Keratinocyte (primary cell): ENCODE measurements at regions not wholly inside any gene's neighbourhood (a gene's known extent, or its start where the extent isn't known, plus 50 kb on each side); places are given as distances from the start of the nearest gene placed in this dataset.

ENCODE experiments used
- DNase-seq: peaks from one replicate; pipeline ENCODE4 v3.0.0-alpha.2; 2011; ENCODE audit warnings: low read depth, missing footprints, low spot score
- FAIRE-seq: peaks from 2 replicates; lab custom pipeline; 2011; peaks lifted over from hg19 to GRCh38; lab: Jason Lieb, UNC
- H2AFZ ChIP-seq: 2 replicates; pipeline ENCODE4 v1.6.0; 2012; ENCODE audit warnings: low read length, control low read depth, inconsistent platforms; ENCODE audit not compliant: control insufficient read depth
- H3K27ac ChIP-seq: 2 replicates; pipeline ENCODE4 v1.5.1; 2011; ENCODE audit warnings: low read length; ENCODE audit not compliant: control insufficient read depth, insufficient read depth
- H3K27me3 ChIP-seq: 3 replicates; pipeline ENCODE4 v1.6.0; 2011; ENCODE audit warnings: low read length; ENCODE audit not compliant: control insufficient read depth, insufficient read depth; ENCODE audit errors: extremely low read depth
- H3K36me3 ChIP-seq, 2 experiments: 2 replicates in 1 of 2; 3 replicates in 1 of 2; pipeline ENCODE4 v1.5.1; 2011; ENCODE audit warnings: low read length in 2 of 2, mild to moderate bottlenecking in 1 of 2; ENCODE audit not compliant: control insufficient read depth in 2 of 2, insufficient read depth in 2 of 2; ENCODE audit errors: extremely low read depth in 1 of 2
- H3K4me1 ChIP-seq: 3 replicates; pipeline ENCODE4 v1.5.1; 2011; ENCODE audit warnings: low read length; ENCODE audit not compliant: control insufficient read depth, insufficient read depth; ENCODE audit errors: extremely low read depth
- H3K4me2 ChIP-seq: 3 replicates; pipeline ENCODE4 v1.6.0; 2011; ENCODE audit warnings: low read depth, low read length; ENCODE audit not compliant: control insufficient read depth, insufficient read depth; ENCODE audit errors: extremely low read depth
- H3K4me3 ChIP-seq, 3 experiments: fragments of 200-600 bp in 1 of 3; sonication (generic) in 1 of 3; 2 replicates in 2 of 3; 3 replicates in 1 of 3; pipeline ENCODE4 v1.5.1; 2011 to 2016; ENCODE audit warnings: low read length in 3 of 3, mild to moderate bottlenecking in 3 of 3, control low read depth in 2 of 3, inconsistent platforms in 1 of 3, low read depth in 1 of 3, mixed read lengths in 1 of 3, mixed run types in 1 of 3, moderate library complexity in 1 of 3; ENCODE audit not compliant: control insufficient read depth in 2 of 3, insufficient read depth in 2 of 3; ENCODE audit errors: extremely low read depth in 1 of 3
- H3K79me2 ChIP-seq: 2 replicates; pipeline ENCODE4 v1.6.0; 2012; ENCODE audit warnings: low read length; ENCODE audit not compliant: control insufficient read depth, insufficient read depth
- H3K9ac ChIP-seq: 3 replicates; pipeline ENCODE4 v1.6.0; 2011; ENCODE audit warnings: low read length; ENCODE audit not compliant: control insufficient read depth, insufficient read depth; ENCODE audit errors: extremely low read depth
- H3K9me1 ChIP-seq: 3 replicates; pipeline ENCODE4 v1.6.0; 2011; ENCODE audit warnings: low read length; ENCODE audit not compliant: control insufficient read depth, insufficient read depth; ENCODE audit errors: extremely low read depth
- H3K9me3 ChIP-seq: 2 replicates; pipeline ENCODE4 v1.5.1; 2012; ENCODE audit warnings: low read depth, low read length; ENCODE audit not compliant: control insufficient read depth
- H4K20me1 ChIP-seq: 3 replicates; pipeline ENCODE4 v1.6.0; 2011; ENCODE audit warnings: low read length; ENCODE audit not compliant: control insufficient read depth, insufficient read depth; ENCODE audit errors: extremely low read depth
- CTCF ChIP-seq, 3 experiments: IDR thresholded peaks in 1 of 3; conservative IDR thresholded peaks in 1 of 3; optimal IDR thresholded peaks in 1 of 3; 2 replicates in 2 of 3; 3 replicates in 1 of 3; pipeline versions ENCODE3 to v1.5.1; 2011; ENCODE audit warnings: low read length in 3 of 3, mild to moderate bottlenecking in 3 of 3, moderate library complexity in 2 of 3, control low read depth in 1 of 3, inconsistent platforms in 1 of 3; ENCODE audit not compliant: insufficient read depth in 2 of 3; ENCODE audit errors: extremely low read depth in 1 of 3
- EZH2 ChIP-seq: IDR thresholded peaks from one replicate; pipeline ENCODE4 v1.6.1; 2012; ENCODE audit warnings: inconsistent platforms, mild to moderate bottlenecking, low read length, moderate library complexity
- dilution Hi-C: fragments of 300-500 bp; cut with MboI; formaldehyde crosslinking; loops from one replicate; pipeline ENCODE4 v1.7.0; 2020; ENCODE audit warnings: low sequenced_read_pairs; ENCODE audit not compliant: extremely low pct_ligation_motif_present

GRCh38 chr4:125423124-125423523, 108.4 kb downstream of the FAT4 start:
- Histone ChIP-seq H2AFZ (no peak overlapping the region), H3K4me3 (no peak overlapping the region), H3K4me2 (no peak overlapping the region), H4K20me1 (no peaks in the 10 kb centered on the region), H3K27ac (no peak overlapping the region), H3K9me1 (no peaks in the 10 kb centered on the region), H3K27me3 (no peaks in the 10 kb centered on the region), H3K79me2 (no peaks in the 10 kb centered on the region), H3K4me1 (no peaks in the 10 kb centered on the region), H3K9me3 (no peaks in the 10 kb centered on the region), H3K9ac (no peak overlapping the region), H3K36me3 (no peaks in the 10 kb centered on the region)
- TF ChIP-seq EZH2 (no peak), CTCF (optimal IDR thresholded peaks at IDR 0.05 in 1 of 3, IDR thresholded peaks at IDR 0.05 in 1 of 3, conservative IDR thresholded peaks at IDR 0.05 in 1 of 3; ENCODE audit: extremely low read depth in 1 of 3, insufficient read depth in 2 of 3, low read length in 3 of 3) (no peak)
- DNase-seq (no peak), FAIRE-seq (no peak)
- dilution Hi-C loops = no loop called here

GRCh38 chr4:125428832-125429231, 114.1 kb downstream of the FAT4 start:
- Histone ChIP-seq H3K79me2 (no peaks in the 10 kb centered on the region), H3K27ac (no peak overlapping the region), H2AFZ (no peak overlapping the region), H3K4me1 (no peaks in the 10 kb centered on the region), H3K27me3 (no peaks in the 10 kb centered on the region), H3K9me3 (no peaks in the 10 kb centered on the region), H3K36me3 (no peaks in the 10 kb centered on the region), H3K9ac (no peak overlapping the region), H3K9me1 (no peaks in the 10 kb centered on the region), H4K20me1 (no peaks in the 10 kb centered on the region), H3K4me3 (no peak overlapping the region), H3K4me2 (no peak overlapping the region)
- TF ChIP-seq EZH2 (no peak), CTCF (optimal IDR thresholded peaks at IDR 0.05 in 1 of 3, IDR thresholded peaks at IDR 0.05 in 1 of 3, conservative IDR thresholded peaks at IDR 0.05 in 1 of 3; ENCODE audit: extremely low read depth in 1 of 3, insufficient read depth in 2 of 3, low read length in 3 of 3) (no peak)
- dilution Hi-C loops = no loop called here
- DNase-seq = no peak
- FAIRE-seq = no peak
